PC-9 (cell line): ENCODE measurements at regions not wholly inside any gene's neighbourhood (a gene's known extent, or its start where the extent isn't known, plus 50 kb on each side); places are given as distances from the start of the nearest gene placed in this dataset.

Experiments used
- CTCF ChIP-seq: fragments of 200-600 bp; sonication (generic); conservative IDR thresholded peaks from 2 replicates; pipeline ENCODE4 v1.6.1; 2017; ENCODE audit warnings: mixed run types, antibody characterized with exemption, mild to moderate bottlenecking, moderate library complexity
- EZH2 ChIP-seq: fragments of 200-600 bp; sonication (generic); IDR thresholded peaks from 2 replicates; pipeline ENCODE4 v1.8.0; 2017; ENCODE audit warnings: antibody characterized with exemption, low read depth

GRCh38 chr9:108186642-108187395, 669.0 kb downstream of the ACTL7B start:
- TF ChIP-seq CTCF: no peak
- no peak for TF ChIP-seq EZH2
